K562 (cell line): ENCODE measurements at regions not wholly inside any gene's neighbourhood (a gene's known extent, or its start where the extent isn't known, plus 50 kb on each side); places are given as distances from the start of the nearest gene placed in this dataset.

ENCODE experiments used
- ATAC-seq: fragments of 200-7000 bp; cut with Tn5 transposase; 3 replicates; pipeline ENCODE4 v1.9.1; 2020; ENCODE audit warnings: moderate library complexity
- BruUV-seq: library from RNA; stranded (reverse); fragments of 400-500 nt; replicated peaks from 2 replicates; lab custom pipeline; 2021; lab: Mats Ljungman, UMichigan
- CTCF ChIA-PET: fragments of 300-600 bp; formaldehyde crosslinking; extraction: SDS; loops from one replicate; lab custom pipeline; 2021; ENCODE audit warnings: low intra/inter-chr PET ratio; lab: Yijun Ruan, JAX
- POLR2A ChIA-PET: fragments of 300-600, 350-650 bp; sonication (Branson Sonifier 250); formaldehyde crosslinking; extraction: SDS; loops from one replicate; lab custom pipeline; 2021; ENCODE audit warnings: antibody characterized with exemption, inconsistent platforms; lab: Yijun Ruan, JAX
- DNase-seq, 4 experiments: peaks; one replicate each; pipeline versions ENCODE4 v3.0.0 to v3.0.0-alpha.2; 2011 to 2018; ENCODE audit warnings: low spot score in 3 of 4, mixed read lengths in 3 of 4; ENCODE audit errors: extremely low read depth in 1 of 4
- FAIRE-seq: peaks from 2 replicates; lab custom pipeline; 2011; peaks lifted over from hg19 to GRCh38; lab: Jason Lieb, UNC
- H2AFZ ChIP-seq: 2 replicates; pipeline ENCODE4 v1.6.0; 2011; ENCODE audit warnings: low read depth, low read length, control low read depth, inconsistent platforms
- H3K27ac ChIP-seq: fragments of 200-600 bp; 3 replicates; pipeline ENCODE4 v1.8.0; 2011; ENCODE audit warnings: low read depth, mild to moderate bottlenecking, control low read depth, inconsistent platforms, low read length, moderate library complexity, mixed read lengths; ENCODE audit errors: extremely low read depth
- H3K27me3 ChIP-seq, 2 experiments: fragments of 300-600 bp in 1 of 2; 2 replicates in 1 of 2; 3 replicates in 1 of 2; pipeline versions ENCODE4 v1.6.0 to v1.8.0; 2011; ENCODE audit warnings: inconsistent platforms in 2 of 2, low read length in 2 of 2, mild to moderate bottlenecking in 1 of 2, mixed read lengths in 1 of 2, moderate library complexity in 1 of 2; ENCODE audit not compliant: control insufficient read depth in 2 of 2, insufficient read depth in 2 of 2
- H3K36me3 ChIP-seq: fragments of 300-600 bp; 3 replicates; pipeline ENCODE4 v1.8.0; 2011; ENCODE audit warnings: mild to moderate bottlenecking, low read length, inconsistent platforms; ENCODE audit not compliant: control insufficient read depth, insufficient read depth
- H3K4me1 ChIP-seq, 2 experiments: fragments of 200-600 bp in 1 of 2; replicated peaks in 1 of 2; 2 replicates in 1 of 2; 3 replicates in 1 of 2; pipeline versions ENCODE4 v1.5.1 to v1.8.0; 2011; ENCODE audit warnings: inconsistent platforms in 2 of 2, low read length in 2 of 2, mild to moderate bottlenecking in 1 of 2, mixed read lengths in 1 of 2, moderate library complexity in 1 of 2; ENCODE audit not compliant: control insufficient read depth in 2 of 2, insufficient read depth in 2 of 2
- H3K4me2 ChIP-seq: 2 replicates; pipeline ENCODE4 v1.6.1; 2011; ENCODE audit warnings: low read length, control low read depth, inconsistent platforms, mixed read lengths; ENCODE audit not compliant: insufficient read depth
- H3K4me3 ChIP-seq: fragments of 200-600 bp; sonication (generic), shearing (Covaris generic); 2 replicates; pipeline ENCODE4 v1.5.1; 2016; ENCODE audit warnings: control low read depth, inconsistent platforms
- H3K79me2 ChIP-seq: fragments of 200-600 bp; 3 replicates; pipeline ENCODE4 v1.8.0; 2011; ENCODE audit warnings: low read length, inconsistent platforms; ENCODE audit not compliant: control insufficient read depth, insufficient read depth
- H3K9ac ChIP-seq, 2 experiments: 2 replicates each; pipeline versions ENCODE4 v1.6.0 to v1.6.1; 2011; ENCODE audit warnings: low read depth in 2 of 2, low read length in 2 of 2, control low read depth in 1 of 2, inconsistent platforms in 1 of 2, mild to moderate bottlenecking in 1 of 2, mixed read lengths in 1 of 2; ENCODE audit not compliant: insufficient read depth in 1 of 2
- H3K9me1 ChIP-seq: one replicate; pipeline ENCODE4 v1.6.0; 2011; ENCODE audit warnings: inconsistent platforms, mild to moderate bottlenecking, low read length, moderate library complexity; ENCODE audit not compliant: control insufficient read depth, insufficient read depth
- H3K9me3 ChIP-seq: replicated peaks from 2 replicates; pipeline ENCODE4 v1.5.1; 2011; ENCODE audit warnings: low read depth, low read length, inconsistent platforms; ENCODE audit not compliant: control insufficient read depth, insufficient read depth
- H4K20me1 ChIP-seq: replicated peaks from 2 replicates; pipeline ENCODE4 v1.6.1; 2011; ENCODE audit warnings: low read length, inconsistent platforms, mixed read lengths; ENCODE audit not compliant: control insufficient read depth, insufficient read depth
- CBX2 ChIP-seq: fragments of 200-600 bp; sonication (generic); IDR thresholded peaks from one replicate; pipeline ENCODE4 v1.6.1; 2012; ENCODE audit warnings: mild to moderate bottlenecking, low read length, inconsistent platforms; ENCODE audit not compliant: insufficient read depth, poor library complexity, severe bottlenecking
- CHD2 ChIP-seq: IDR thresholded peaks from 2 replicates; pipeline ENCODE4 v1.6.1; 2011; ENCODE audit warnings: low read depth, low read length
- PURB ChIP-seq: sonication (generic); formaldehyde crosslinking; IDR thresholded peaks from 2 replicates; pipeline ENCODE4 v1.9.0; 2021; ENCODE audit warnings: low read depth, mild to moderate bottlenecking, missing genetic modification reagents
- RAD51 ChIP-seq: fragments of 450-650 bp; IDR thresholded peaks from 2 replicates; pipeline ENCODE4 v1.7.1; 2016; ENCODE audit warnings: low read depth, mild to moderate bottlenecking, borderline replicate concordance
- SNAPC5 ChIP-seq: fragments of 250-450 bp; sonication (Bioruptor Pico); IDR thresholded peaks from 2 replicates; pipeline ENCODE4 v1.8.0; 2021; ENCODE audit warnings: moderate library complexity, mild to moderate bottlenecking, inconsistent platforms
- ZC3H8 ChIP-seq: fragments of 450-650 bp; IDR thresholded peaks from 2 replicates; pipeline ENCODE4 v1.6.1; 2017
- WGBS: fragments of 100-300 bp; shearing (Covaris generic); methylation state at CpG from one replicate; pipeline ENCODE4 v1.1.6; 2016; ENCODE audit warnings: low coverage, mixed read lengths; ENCODE audit not compliant: insufficient coverage; ENCODE audit errors: missing lambda C conversion rate; 5-methylcytosine and 5-hydroxymethylcytosine counted together
- in situ Hi-C: fragments of 300-500 bp; cut with MboI; formaldehyde crosslinking; loops from 4 replicates; pipeline ENCODE4 v1.15.0; 2018; ENCODE audit warnings: inconsistent platforms, mixed read lengths
- intact Hi-C: fragments of 100-400 bp; cut with micrococcal nuclease; formaldehyde crosslinking; loops from 2 replicates; pipeline ENCODE4 v1.14.2; 2022
- TF ChIP-seq, protein P1 (sequence below): fragments of 450-650 bp; formaldehyde crosslinking; IDR thresholded peaks from 2 replicates; pipeline ENCODE4 v1.4.0; 2020; ENCODE audit warnings: mild to moderate bottlenecking, moderate library complexity

DNA sequence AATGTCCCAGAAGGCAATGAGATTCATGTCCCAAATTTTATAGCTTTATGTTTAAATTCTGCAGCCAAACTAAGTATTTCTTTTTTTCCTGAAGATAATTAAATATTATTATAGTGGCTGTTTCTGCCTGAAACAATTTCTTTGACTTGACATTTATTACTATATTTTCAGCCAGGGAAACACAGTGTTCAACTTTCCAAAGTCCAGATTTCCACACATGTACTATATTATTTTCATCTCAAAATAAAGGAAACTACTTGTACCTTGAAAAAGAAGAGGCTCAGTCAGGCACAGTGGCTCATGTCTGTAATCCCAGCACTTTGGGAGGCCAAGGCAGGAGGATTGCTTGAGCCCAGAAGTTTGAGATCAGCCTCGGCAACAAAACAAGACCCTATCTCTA lies 77.8 kb upstream of the BTG1 start:
- Histone ChIP-seq H3K4me3 (no peak overlapping the region), H3K9me1 (no peaks in the 10 kb centered on the region), H3K27ac (no peak overlapping the region), H3K4me1 (peaks cover 5 to 8% of the 10 kb centered on the region in 2 experiments; a peak in 3 of 5 replicates), H3K9ac (no peak overlapping the region), H3K36me3 (no peaks in the 10 kb centered on the region), H4K20me1 (no peaks in the 10 kb centered on the region), H2AFZ (no peak overlapping the region), H3K9me3 (no peaks in the 10 kb centered on the region), H3K79me2 (no peaks in the 10 kb centered on the region), H3K4me2 (no peak overlapping the region), H3K27me3 (no peaks in the 10 kb centered on the region)
- FAIRE-seq (no peak), DNase-seq (no peak), ATAC-seq (no peak)
- in situ Hi-C loops (no loop called here), intact Hi-C loops (no loop called here)
- BruUV-seq = no TSS peak
- WGBS = 75% methylated on average over 1 of the region's 1 CpG
- TF ChIP-seq ZC3H8 (no peak), PURB (no peak), CHD2 (no peak), RAD51 (no peak), SNAPC5 (CRISPR knock-in tag) (no peak), CBX2 (no peak)
- TF ChIP-seq, protein P1, sequence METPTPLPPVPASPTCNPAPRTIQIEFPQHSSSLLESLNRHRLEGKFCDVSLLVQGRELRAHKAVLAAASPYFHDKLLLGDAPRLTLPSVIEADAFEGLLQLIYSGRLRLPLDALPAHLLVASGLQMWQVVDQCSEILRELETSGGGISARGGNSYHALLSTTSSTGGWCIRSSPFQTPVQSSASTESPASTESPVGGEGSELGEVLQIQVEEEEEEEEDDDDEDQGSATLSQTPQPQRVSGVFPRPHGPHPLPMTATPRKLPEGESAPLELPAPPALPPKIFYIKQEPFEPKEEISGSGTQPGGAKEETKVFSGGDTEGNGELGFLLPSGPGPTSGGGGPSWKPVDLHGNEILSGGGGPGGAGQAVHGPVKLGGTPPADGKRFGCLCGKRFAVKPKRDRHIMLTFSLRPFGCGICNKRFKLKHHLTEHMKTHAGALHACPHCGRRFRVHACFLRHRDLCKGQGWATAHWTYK (CRISPR knock-in tag) = no peak
- ChIA-PET POLR2A (interaction anchor here (0.8 to 2.5 kb wide), 2 partner anchors 78 to 913 kb away, joined by 3 to 7 read pairs; partner anchors contain the start of gene BTG1), CTCF (no interaction called here)
